Karpas-422 (cell line): ENCODE measurements at regions not wholly inside any gene's neighbourhood (a gene's known extent, or its start where the extent isn't known, plus 50 kb on each side); places are given as distances from the start of the nearest gene placed in this dataset.
A peak's percentile ranks its signal among the peaks of the same experiment; 100 is the strongest.
"Not testable (repeated sequence)": the region's sequence is repeated elsewhere in the genome, so short reads cannot be mapped to it uniquely, and the experiment has no call there.

Experiments
- DNase-seq: peaks from one replicate; pipeline ENCODE4 v3.0.0-alpha.2; 2015
- H2AFZ ChIP-seq: fragments of 200-600 bp; sonication (generic); 2 replicates; pipeline ENCODE4 v1.6.1; 2014; ENCODE audit warnings: antibody characterized with exemption, low read length, mixed read lengths
- H3K27ac ChIP-seq: fragments of 200-600 bp; sonication (generic); 2 replicates; pipeline ENCODE4 v1.5.1; 2014; ENCODE audit warnings: mild to moderate bottlenecking, low read length, moderate library complexity
- H3K27me3 ChIP-seq: fragments of 200-600 bp; sonication (generic); 2 replicates; pipeline ENCODE4 v1.6.1; 2014; ENCODE audit warnings: low read length, mixed read lengths
- H3K36me3 ChIP-seq: fragments of 200-600 bp; sonication (generic); 2 replicates; pipeline ENCODE4 v1.6.1; 2014; ENCODE audit warnings: low read length, mixed read lengths; ENCODE audit not compliant: insufficient read depth
- H3K4me1 ChIP-seq: fragments of 200-600 bp; sonication (generic); 2 replicates; pipeline ENCODE4 v1.6.1; 2014; ENCODE audit warnings: mild to moderate bottlenecking, low read length, mixed read lengths
- H3K4me2 ChIP-seq: fragments of 200-600 bp; sonication (generic); 2 replicates; pipeline ENCODE4 v1.6.1; 2014; ENCODE audit warnings: low read length, low read depth, mild to moderate bottlenecking; ENCODE audit not compliant: poor library complexity, severe bottlenecking
- H3K4me3 ChIP-seq: fragments of 200-600 bp; sonication (generic); 2 replicates; pipeline ENCODE4 v1.5.1; 2014; ENCODE audit warnings: mild to moderate bottlenecking, antibody characterized with exemption, low read length, mixed read lengths
- H3K79me2 ChIP-seq: fragments of 200-600 bp; sonication (generic); 2 replicates; pipeline ENCODE4 v1.6.1; 2014; ENCODE audit warnings: mild to moderate bottlenecking, low read length, mixed read lengths
- H3K9ac ChIP-seq: fragments of 200-600 bp; sonication (generic); 2 replicates; pipeline ENCODE4 v1.6.0; 2014; ENCODE audit warnings: low read length
- H3K9me2 ChIP-seq: fragments of 200-600 bp; sonication (generic), shearing (Covaris generic); replicated peaks from 2 replicates; pipeline ENCODE4 v1.6.0; 2014; ENCODE audit warnings: mild to moderate bottlenecking, low read length, moderate library complexity; ENCODE audit not compliant: insufficient read depth
- H3K9me3 ChIP-seq: fragments of 300-700, 200-600 bp; sonication (generic); 2 replicates; pipeline ENCODE4 v1.6.1; 2014; ENCODE audit warnings: low read length, mixed read lengths
- H4K20me1 ChIP-seq: fragments of 200-600 bp; sonication (generic); 2 replicates; pipeline ENCODE4 v1.6.1; 2014; ENCODE audit warnings: mild to moderate bottlenecking, antibody characterized with exemption, low read length, low read depth; ENCODE audit not compliant: insufficient read depth

- not testable (repeated sequence) for H2AFZ ChIP-seq, H3K9ac ChIP-seq, H3K9me2 ChIP-seq, H3K9me3 ChIP-seq, H3K4me1 ChIP-seq, H3K27me3 ChIP-seq, H3K4me2 ChIP-seq, H3K27ac ChIP-seq, H3K79me2 ChIP-seq, H4K20me1 ChIP-seq, H3K4me3 ChIP-seq, H3K36me3 ChIP-seq
- DNase-seq: peak; percentile 5
These were observed 157.4 kb downstream of the GPX5 start for GRCh38 chr6:28682956-28683685.

DNA sequence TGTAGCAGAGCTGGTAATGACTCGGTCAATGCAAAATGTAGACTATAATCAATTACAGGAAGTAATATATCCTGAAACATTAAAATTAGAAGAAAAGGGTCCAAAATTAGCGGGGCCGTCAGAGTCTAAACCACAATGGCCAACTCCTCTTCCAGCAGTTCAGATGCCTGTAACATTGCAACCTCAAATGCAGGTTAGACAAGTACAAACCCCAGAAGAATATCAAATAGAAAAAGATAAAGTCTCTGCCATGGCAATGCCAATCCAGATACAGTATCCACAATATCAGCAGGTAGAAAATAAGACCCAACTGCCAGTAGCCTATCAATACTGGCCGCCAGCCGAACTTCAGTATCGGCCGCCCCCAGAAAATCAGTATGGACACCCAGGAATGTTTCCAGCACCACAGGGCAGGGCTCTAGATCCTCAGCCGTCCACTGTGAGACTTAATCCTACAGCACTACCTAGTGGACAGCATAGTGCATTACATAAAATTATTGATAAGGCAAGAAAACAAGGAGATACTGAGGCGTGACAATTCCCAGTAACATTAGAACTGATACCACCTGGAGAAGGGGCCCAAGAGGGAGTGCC is 158.4 kb downstream of the GPX5 start:
- Histone ChIP-seq H3K27me3 (no peaks in the 10 kb centered on the region), H3K36me3 (no peaks in the 10 kb centered on the region), H3K4me2 (no peak overlapping the region), H3K9me3 (no peaks in the 10 kb centered on the region), H3K9me2 (no peaks in the 10 kb centered on the region), H2AFZ (no peak overlapping the region), H3K4me3 (no peak overlapping the region), H4K20me1 (no peaks in the 10 kb centered on the region), H3K9ac (no peak overlapping the region), H3K4me1 (peaks cover 7% of the 10 kb centered on the region; the same call in 1 of the 2 replicates), H3K79me2 (no peaks in the 10 kb centered on the region), H3K27ac (no peak overlapping the region)
- peak; percentile 70 for DNase-seq

DNA sequence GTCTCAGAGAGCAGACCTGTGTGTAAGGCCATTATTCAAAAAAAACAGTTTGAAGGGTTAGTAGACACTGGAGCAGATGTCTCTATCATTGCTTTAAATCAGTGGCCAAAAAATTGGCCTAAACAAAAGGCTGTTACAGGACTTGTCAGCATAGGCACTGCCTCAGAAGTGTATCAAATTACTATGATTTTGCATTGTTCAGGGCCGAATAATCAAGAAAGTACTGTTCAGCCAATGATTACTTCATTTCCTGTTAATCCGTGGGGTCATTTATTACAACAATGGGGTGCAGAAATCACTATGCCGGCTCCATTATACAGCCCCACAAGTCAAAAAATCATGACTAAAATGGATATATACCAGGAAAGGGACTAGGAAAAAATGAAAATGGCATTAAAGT is 160.3 kb downstream of the GPX5 start:
- H3K9me2 ChIP-seq, DNase-seq, H3K27me3 ChIP-seq, H3K79me2 ChIP-seq, H3K36me3 ChIP-seq, H3K27ac ChIP-seq, H3K9me3 ChIP-seq, H4K20me1 ChIP-seq, H3K4me1 ChIP-seq: not testable (repeated sequence)
- H3K4me3 ChIP-seq: peak overlapping the region; percentile 11; the same call in 1 of the 2 replicates
- peak overlapping the region; percentile 24; the same call in 1 of the 2 replicates for H3K9ac ChIP-seq
- peak overlapping the region; percentile 62 for H3K4me2 ChIP-seq
- H2AFZ ChIP-seq: peak overlapping the region; percentile 67

- H4K20me1 ChIP-seq, H3K79me2 ChIP-seq, H3K36me3 ChIP-seq, H3K9me2 ChIP-seq, H3K4me1 ChIP-seq, H3K27ac ChIP-seq, H3K9me3 ChIP-seq, H3K27me3 ChIP-seq: not testable (repeated sequence)
- Histone ChIP-seq H3K4me2 (peak overlapping the region; percentile 62), H2AFZ (peak overlapping the region; percentile 67), H3K9ac (peak overlapping the region; percentile 24; the same call in 1 of the 2 replicates), H3K4me3 (peak overlapping the region; percentile 11; the same call in 1 of the 2 replicates)
- DNase-seq: peak; percentile 91
These were observed 160.9 kb downstream of the GPX5 start for GRCh38 chr6:28686446-28687027.

GRCh38 chr6:28687309-28687981 is 161.8 kb downstream of the GPX5 start:
- H3K4me3 ChIP-seq, DNase-seq, H3K9ac ChIP-seq, H3K9me3 ChIP-seq, H3K9me2 ChIP-seq, H3K4me2 ChIP-seq, H3K36me3 ChIP-seq, H4K20me1 ChIP-seq, H3K27me3 ChIP-seq, H3K4me1 ChIP-seq, H3K27ac ChIP-seq, H2AFZ ChIP-seq, H3K79me2 ChIP-seq: not testable (repeated sequence)

DNA sequence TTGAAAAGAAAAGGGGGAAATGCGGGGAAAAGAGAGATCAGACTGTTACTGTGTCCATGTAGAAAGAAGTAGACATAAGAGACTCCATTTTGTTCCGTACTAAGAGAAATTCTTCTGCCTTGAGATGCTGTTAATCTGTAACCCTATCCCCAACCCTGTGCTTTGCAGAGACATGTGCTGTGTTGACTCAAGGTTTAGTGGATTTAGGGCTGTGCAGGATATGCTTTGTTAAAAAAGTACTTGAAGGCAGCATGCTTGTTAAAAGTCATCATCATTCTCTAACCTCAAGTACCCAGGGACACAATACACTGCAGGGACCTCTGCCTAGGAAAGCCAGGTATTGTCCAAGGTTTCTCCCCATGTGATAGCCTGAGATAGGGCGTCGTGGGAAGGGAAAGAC is 166.3 kb downstream of the GPX5 start:
- H3K36me3 ChIP-seq, H3K9me2 ChIP-seq, H3K9me3 ChIP-seq, H3K27me3 ChIP-seq, H3K4me1 ChIP-seq, DNase-seq, H3K9ac ChIP-seq, H3K27ac ChIP-seq, H4K20me1 ChIP-seq, H3K4me2 ChIP-seq, H3K4me3 ChIP-seq, H2AFZ ChIP-seq, H3K79me2 ChIP-seq: not testable (repeated sequence)

GRCh38 chr6:28693033-28693750 is 167.5 kb downstream of the GPX5 start:
- Histone ChIP-seq H3K27me3 (no peaks in the 10 kb centered on the region), H3K27ac (no peak overlapping the region), H3K9ac (no peak overlapping the region), H3K79me2 (no peaks in the 10 kb centered on the region), H3K36me3 (no peaks in the 10 kb centered on the region), H3K9me2 (no peaks in the 10 kb centered on the region), H3K4me2 (no peak overlapping the region), H3K4me3 (no peak overlapping the region), H2AFZ (no peak overlapping the region), H3K9me3 (no peaks in the 10 kb centered on the region), H3K4me1 (no peaks in the 10 kb centered on the region), H4K20me1 (no peaks in the 10 kb centered on the region)
- no peak for DNase-seq
